A549 (cell line): ENCODE measurements at regions not wholly inside any gene's neighbourhood (a gene's known extent, or its start where the extent isn't known, plus 50 kb on each side); places are given as distances from the start of the nearest gene placed in this dataset.

Source experiments
- ATAC-seq, 2 experiments: fragments of 200-7000 bp in 1 of 2; fragments of >200 bp in 1 of 2; cut with Nextera tagmentation in 1 of 2; cut with Tn5 transposase in 1 of 2; 3 replicates each; pipeline versions ENCODE4 v1.8.0 to v1.9.1; 2018 to 2020; ENCODE audit warnings: mild to moderate bottlenecking in 1 of 2, moderate library complexity in 1 of 2
- CTCF ChIA-PET: fragments of 300-600 bp; sonication (Branson Sonifier 250); formaldehyde crosslinking; extraction: SDS; loops from one replicate; lab custom pipeline; 2021; ENCODE audit warnings: antibody characterized with exemption, inconsistent platforms; lab: Yijun Ruan, JAX
- POLR2A ChIA-PET: fragments of 350-600 bp; formaldehyde crosslinking; extraction: SDS; loops from one replicate; lab custom pipeline; 2021; ENCODE audit warnings: antibody characterized with exemption, inconsistent platforms; lab: Yijun Ruan, JAX
- DNase-seq, 2 experiments: peaks; one replicate each; pipeline versions ENCODE4 v3.0.0 to v3.0.0-alpha.2; 2011 to 2016; ENCODE audit warnings: low read depth in 1 of 2, low spot score in 1 of 2
- FAIRE-seq: peaks from 2 replicates; lab custom pipeline; 2011; peaks lifted over from hg19 to GRCh38; lab: Jason Lieb, UNC
- H3K27ac ChIP-seq, 2 experiments: fragments of >200 bp; sonication (Bioruptor Twin); formaldehyde crosslinking; 3 replicates each; pipeline ENCODE4 v1.5.1; 2016 to 2017
- H3K4me1 ChIP-seq: fragments of >200 bp; sonication (Bioruptor Twin); formaldehyde crosslinking; 3 replicates; pipeline ENCODE4 v1.6.1; 2016
- H3K4me2 ChIP-seq: fragments of >200 bp; sonication (Bioruptor Twin); formaldehyde crosslinking; 3 replicates; pipeline ENCODE4 v1.6.1; 2016
- H3K4me3 ChIP-seq: fragments of >200 bp; sonication (Bioruptor Twin); formaldehyde crosslinking; 3 replicates; pipeline ENCODE4 v1.5.1; 2016
- H3K9me3 ChIP-seq: fragments of >200 bp; sonication (Bioruptor Twin); formaldehyde crosslinking; 3 replicates; pipeline ENCODE4 v1.6.1; 2016
- CBX2 ChIP-seq: fragments of 200-600 bp; sonication (generic); IDR thresholded peaks from 2 replicates; pipeline ENCODE4 v1.6.1; 2016; ENCODE audit warnings: low read depth, mild to moderate bottlenecking, borderline replicate concordance
- EHF ChIP-seq: fragments of 250-450 bp; sonication (Bioruptor Pico); IDR thresholded peaks from 2 replicates; pipeline ENCODE4 v1.5.0; 2020; ENCODE audit warnings: mild to moderate bottlenecking
- EHMT2 ChIP-seq: fragments of 200-600 bp; sonication (generic); IDR thresholded peaks from 2 replicates; pipeline ENCODE4 v1.6.1; 2016; ENCODE audit warnings: antibody characterized with exemption, low read depth, mild to moderate bottlenecking, moderate library complexity
- EP300 ChIP-seq, 2 experiments: fragments of >200 bp; sonication (Bioruptor Twin); formaldehyde crosslinking; IDR thresholded peaks; 2 replicates in 1 of 2; 3 replicates in 1 of 2; pipeline ENCODE4 v1.6.1; 2016 to 2017
- FOXS1 ChIP-seq: fragments of 250-450 bp; sonication (Bioruptor Pico); IDR thresholded peaks from 2 replicates; pipeline ENCODE4 v1.5.0; 2020; ENCODE audit warnings: mild to moderate bottlenecking, moderate library complexity
- GATA3 ChIP-seq: IDR thresholded peaks from 2 replicates; pipeline ENCODE4 v1.6.1; 2012; ENCODE audit warnings: borderline replicate concordance
- HDAC2 ChIP-seq: fragments of 200-600 bp; sonication (generic); IDR thresholded peaks from 2 replicates; pipeline ENCODE4 v1.6.1; 2016
- HEYL ChIP-seq: fragments of 250-450 bp; sonication (Bioruptor Pico); IDR thresholded peaks from 2 replicates; pipeline ENCODE4 v1.8.0; 2021; ENCODE audit warnings: mild to moderate bottlenecking, moderate library complexity
- HOXA7 ChIP-seq: fragments of 250-450 bp; sonication (Bioruptor Pico); IDR thresholded peaks from 2 replicates; pipeline ENCODE4 v1.5.0; 2020; ENCODE audit warnings: mild to moderate bottlenecking, moderate library complexity
- HOXB5 ChIP-seq: fragments of 250-450 bp; sonication (Bioruptor Pico); IDR thresholded peaks from 2 replicates; pipeline ENCODE4 v1.5.0; 2020; ENCODE audit warnings: mild to moderate bottlenecking, moderate library complexity
- JUNB ChIP-seq: fragments of >200 bp; sonication (Bioruptor Twin); formaldehyde crosslinking; IDR thresholded peaks from 2 replicates; pipeline ENCODE4 v1.6.1; 2016
- KDM1A ChIP-seq: fragments of 200-600 bp; sonication (generic); IDR thresholded peaks from 2 replicates; pipeline ENCODE4 v1.6.1; 2016; ENCODE audit warnings: low read depth, mild to moderate bottlenecking
- MAFK ChIP-seq: fragments of 450-650 bp; IDR thresholded peaks from 2 replicates; pipeline ENCODE4 v1.6.1; 2014; ENCODE audit not compliant: partially characterized antibody
- MAZ ChIP-seq: fragments of 150-350 bp; IDR thresholded peaks from 2 replicates; pipeline ENCODE4 v1.6.1; 2014; ENCODE audit warnings: antibody characterized with exemption, low read depth, low read length, borderline replicate concordance
- MYC ChIP-seq: IDR thresholded peaks from 2 replicates; pipeline ENCODE4 v1.6.1; 2012; ENCODE audit warnings: mild to moderate bottlenecking, inconsistent platforms, low read length, improper control_type of control experiment, borderline replicate concordance
- POLR2A ChIP-seq: IDR thresholded peaks from 2 replicates; pipeline ENCODE4 v1.6.1; 2012; ENCODE audit warnings: mild to moderate bottlenecking, low read length
- RCOR1 ChIP-seq: fragments of 150-350 bp; IDR thresholded peaks from 2 replicates; pipeline ENCODE4 v1.6.1; 2014; ENCODE audit warnings: antibody characterized with exemption, low read length, low read depth
- RFX5 ChIP-seq: fragments of 450-650 bp; IDR thresholded peaks from 2 replicates; pipeline ENCODE4 v1.7.1; 2014; ENCODE audit warnings: antibody characterized with exemption, mild to moderate bottlenecking, moderate library complexity
- SMC3 ChIP-seq: fragments of >200 bp; sonication (Bioruptor Twin); formaldehyde crosslinking; IDR thresholded peaks from 3 replicates; pipeline ENCODE4 v1.6.1; 2018; ENCODE audit warnings: inconsistent platforms
- ZNF302 ChIP-seq: fragments of 250-450 bp; sonication (Bioruptor Pico); IDR thresholded peaks from 2 replicates; pipeline ENCODE4 v1.9.0; 2021; ENCODE audit warnings: inconsistent platforms, mild to moderate bottlenecking, moderate library complexity
- ZSCAN20 ChIP-seq: fragments of 250-450 bp; sonication (Bioruptor Pico); IDR thresholded peaks from 2 replicates; pipeline ENCODE4 v1.8.0; 2022; ENCODE audit warnings: mild to moderate bottlenecking, moderate library complexity
- WGBS: methylation state at CpG from one replicate; pipeline ENCODE4 v1.1.6; 2017; ENCODE audit errors: missing lambda C conversion rate; 5-methylcytosine and 5-hydroxymethylcytosine counted together
- TF ChIP-seq, protein P1 (sequence below): fragments of >200 bp; sonication (Bioruptor Twin); formaldehyde crosslinking; IDR thresholded peaks from 2 replicates; pipeline ENCODE4 v1.6.1; 2016
- TF ChIP-seq, protein P2 (sequence below): fragments of 250-450 bp; sonication (Bioruptor Pico); IDR thresholded peaks from 2 replicates; pipeline ENCODE4 v1.5.0; 2021; ENCODE audit warnings: mild to moderate bottlenecking, moderate library complexity, borderline replicate concordance
- TF ChIP-seq, protein P3 (sequence below): fragments of 250-450 bp; sonication (Bioruptor Pico); IDR thresholded peaks from 2 replicates; pipeline ENCODE4 v1.5.0; 2020; ENCODE audit warnings: low read depth, mild to moderate bottlenecking, moderate library complexity
- TF ChIP-seq, protein P4 (sequence below): IDR thresholded peaks from 2 replicates; pipeline ENCODE4 v1.6.1; 2012; ENCODE audit warnings: low read depth, borderline replicate concordance
- TF ChIP-seq, protein P5 (sequence below): fragments of >200 bp; sonication (Bioruptor Twin); formaldehyde crosslinking; IDR thresholded peaks from 3 replicates; pipeline ENCODE4 v1.5.1; 2016

DNA sequence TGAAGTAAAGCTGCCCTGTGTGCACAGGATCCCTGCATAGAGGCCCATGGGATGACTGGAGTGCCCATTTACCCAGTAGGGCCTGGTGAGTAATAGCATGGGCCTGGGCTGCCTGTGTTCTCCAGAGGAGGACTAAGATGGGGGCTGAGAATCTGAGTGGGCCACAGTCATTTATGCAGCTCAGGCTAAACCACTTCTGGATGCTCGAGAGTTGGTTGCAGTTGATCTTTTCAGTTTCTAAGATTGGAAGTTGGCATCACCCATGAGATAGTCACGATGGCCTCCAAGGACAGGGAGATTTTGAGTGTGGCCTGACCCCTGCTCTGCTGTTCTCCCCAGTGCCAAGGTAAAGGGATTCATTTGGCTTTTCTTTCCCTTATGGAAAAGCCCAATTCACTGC is 179.1 kb upstream of the SPRED2 start:
- Histone ChIP-seq H3K4me3 (no peak overlapping the region), H3K9me3 (no peaks in the 10 kb centered on the region), H3K4me1 (no peaks in the 10 kb centered on the region; the same call in 2 of the 3 replicates), H3K27ac (no peak overlapping the region), H3K4me2 (no peak overlapping the region)
- FAIRE-seq (no peak), ATAC-seq (no peak), DNase-seq (no peak)
- WGBS = 56% methylated on average over 2 of the region's 2 CpGs
- TF ChIP-seq HDAC2 = no peak
- no peak for TF ChIP-seq ZSCAN20 (CRISPR knock-in tag)
- no peak for TF ChIP-seq MYC
- TF ChIP-seq, protein P1, sequence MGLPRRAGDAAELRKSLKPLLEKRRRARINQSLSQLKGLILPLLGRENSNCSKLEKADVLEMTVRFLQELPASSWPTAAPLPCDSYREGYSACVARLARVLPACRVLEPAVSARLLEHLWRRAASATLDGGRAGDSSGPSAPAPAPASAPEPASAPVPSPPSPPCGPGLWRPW = no peak
- no peak for TF ChIP-seq MAFK
- TF ChIP-seq GATA3 = no peak
- no peak for TF ChIP-seq RFX5
- TF ChIP-seq, protein P2, sequence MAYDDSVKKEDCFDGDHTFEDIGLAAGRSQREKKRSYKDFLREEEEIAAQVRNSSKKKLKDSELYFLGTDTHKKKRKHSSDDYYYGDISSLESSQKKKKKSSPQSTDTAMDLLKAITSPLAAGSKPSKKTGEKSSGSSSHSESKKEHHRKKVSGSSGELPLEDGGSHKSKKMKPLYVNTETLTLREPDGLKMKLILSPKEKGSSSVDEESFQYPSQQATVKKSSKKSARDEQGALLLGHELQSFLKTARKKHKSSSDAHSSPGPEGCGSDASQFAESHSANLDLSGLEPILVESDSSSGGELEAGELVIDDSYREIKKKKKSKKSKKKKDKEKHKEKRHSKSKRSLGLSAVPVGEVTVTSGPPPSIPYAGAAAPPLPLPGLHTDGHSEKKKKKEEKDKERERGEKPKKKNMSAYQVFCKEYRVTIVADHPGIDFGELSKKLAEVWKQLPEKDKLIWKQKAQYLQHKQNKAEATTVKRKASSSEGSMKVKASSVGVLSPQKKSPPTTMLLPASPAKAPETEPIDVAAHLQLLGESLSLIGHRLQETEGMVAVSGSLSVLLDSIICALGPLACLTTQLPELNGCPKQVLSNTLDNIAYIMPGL = no peak
- TF ChIP-seq, protein P3, sequence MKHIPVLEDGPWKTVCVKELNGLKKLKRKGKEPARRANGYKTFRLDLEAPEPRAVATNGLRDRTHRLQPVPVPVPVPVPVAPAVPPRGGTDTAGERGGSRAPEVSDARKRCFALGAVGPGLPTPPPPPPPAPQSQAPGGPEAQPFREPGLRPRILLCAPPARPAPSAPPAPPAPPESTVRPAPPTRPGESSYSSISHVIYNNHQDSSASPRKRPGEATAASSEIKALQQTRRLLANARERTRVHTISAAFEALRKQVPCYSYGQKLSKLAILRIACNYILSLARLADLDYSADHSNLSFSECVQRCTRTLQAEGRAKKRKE (CRISPR knock-in tag) = no peak
- TF ChIP-seq EP300 (IDR thresholded peaks at IDR 0.05) = no peak
- no peak for TF ChIP-seq EHF (CRISPR knock-in tag)
- no peak for TF ChIP-seq HOXB5 (CRISPR knock-in tag)
- no peak for TF ChIP-seq KDM1A
- no peak for TF ChIP-seq SMC3
- TF ChIP-seq MAZ = no peak
- no peak for TF ChIP-seq EHMT2
- no peak for TF ChIP-seq JUNB
- ChIA-PET CTCF (interaction anchor here (1.2 to 1.3 kb wide), 2 partner anchors 9 to 29 kb away, joined by 3 to 7 read pairs; no protein-coding TSS in a partner anchor), POLR2A (no interaction called here)

DNA sequence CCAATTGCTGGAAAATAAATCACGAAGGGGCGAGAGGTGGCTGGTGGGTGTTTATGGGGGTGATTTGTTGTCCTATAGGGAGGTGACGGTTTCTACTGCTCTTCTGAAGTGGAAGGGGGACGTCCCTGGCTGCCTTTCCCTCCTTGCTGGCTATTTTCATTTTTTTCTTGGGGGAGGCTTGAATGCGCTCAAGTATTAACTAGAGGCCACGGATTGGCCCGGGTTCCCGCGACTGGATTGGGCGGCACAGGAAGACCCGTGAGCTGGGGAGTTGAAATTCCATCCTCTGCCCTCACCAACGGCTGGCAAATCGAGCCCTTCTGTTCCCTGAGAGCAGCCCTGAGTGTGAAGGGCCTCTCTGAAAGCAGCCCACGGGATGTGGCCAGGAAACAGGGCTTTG is 176.5 kb upstream of the SPRED2 start:
- H3K9me3 ChIP-seq = no peaks in the 10 kb centered on the region
- H3K27ac ChIP-seq = no peak overlapping the region
- no peak overlapping the region for H3K4me2 ChIP-seq
- POLR2A ChIA-PET = no interaction called here
- TF ChIP-seq SMC3 = no peak
- TF ChIP-seq HEYL (CRISPR knock-in tag) = no peak
- TF ChIP-seq HOXA7 (CRISPR knock-in tag) = no peak
- TF ChIP-seq, all 56 proteins: peak for 0
- 68% methylated on average over 14 of the region's 14 CpGs for WGBS
- CTCF ChIA-PET = interaction anchor here (1.6 kb wide), 1 partner anchor 12 kb away, joined by 7 read pairs; no protein-coding TSS in a partner anchor
- DNase-seq (no peak), FAIRE-seq (no peak), ATAC-seq (no peak)
- Histone ChIP-seq H3K4me3 (no peak overlapping the region), H3K4me1 (peaks cover 6% of the 10 kb centered on the region; the same call in 2 of the 3 replicates)

DNA sequence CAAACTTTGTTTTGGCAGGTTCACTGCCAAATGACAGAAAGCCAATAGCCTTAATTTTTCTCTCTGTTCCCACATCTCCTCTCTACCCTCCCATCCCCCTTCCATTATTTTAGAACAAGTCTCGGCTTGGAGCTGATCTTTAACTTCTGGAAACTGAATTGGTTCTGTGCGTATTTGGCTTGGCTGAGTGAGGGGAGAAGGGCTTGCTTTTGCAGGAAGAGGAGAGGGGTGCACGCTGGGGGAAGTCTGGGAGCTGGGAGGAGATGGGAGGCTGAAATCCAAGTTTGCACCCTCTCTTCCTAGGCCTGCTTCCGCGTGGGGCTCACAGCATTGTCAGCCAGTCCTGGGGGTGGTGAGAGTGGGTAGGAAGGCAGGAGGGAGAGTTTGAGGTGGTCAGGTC is 176.1 kb upstream of the SPRED2 start:
- no peak for FAIRE-seq
- ChIA-PET POLR2A (no interaction called here), CTCF (interaction anchor here (1.6 kb wide), 1 partner anchor 12 kb away, joined by 7 read pairs; no protein-coding TSS in a partner anchor)

More for the DNA sequence above, 176.1 kb upstream of the SPRED2 start:
- 78% methylated on average over 5 of the region's 5 CpGs for WGBS
- TF ChIP-seq JUNB = no peak
- TF ChIP-seq, protein P4, sequence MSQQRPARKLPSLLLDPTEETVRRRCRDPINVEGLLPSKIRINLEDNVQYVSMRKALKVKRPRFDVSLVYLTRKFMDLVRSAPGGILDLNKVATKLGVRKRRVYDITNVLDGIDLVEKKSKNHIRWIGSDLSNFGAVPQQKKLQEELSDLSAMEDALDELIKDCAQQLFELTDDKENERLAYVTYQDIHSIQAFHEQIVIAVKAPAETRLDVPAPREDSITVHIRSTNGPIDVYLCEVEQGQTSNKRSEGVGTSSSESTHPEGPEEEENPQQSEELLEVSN = no peak
- TF ChIP-seq, protein P5, sequence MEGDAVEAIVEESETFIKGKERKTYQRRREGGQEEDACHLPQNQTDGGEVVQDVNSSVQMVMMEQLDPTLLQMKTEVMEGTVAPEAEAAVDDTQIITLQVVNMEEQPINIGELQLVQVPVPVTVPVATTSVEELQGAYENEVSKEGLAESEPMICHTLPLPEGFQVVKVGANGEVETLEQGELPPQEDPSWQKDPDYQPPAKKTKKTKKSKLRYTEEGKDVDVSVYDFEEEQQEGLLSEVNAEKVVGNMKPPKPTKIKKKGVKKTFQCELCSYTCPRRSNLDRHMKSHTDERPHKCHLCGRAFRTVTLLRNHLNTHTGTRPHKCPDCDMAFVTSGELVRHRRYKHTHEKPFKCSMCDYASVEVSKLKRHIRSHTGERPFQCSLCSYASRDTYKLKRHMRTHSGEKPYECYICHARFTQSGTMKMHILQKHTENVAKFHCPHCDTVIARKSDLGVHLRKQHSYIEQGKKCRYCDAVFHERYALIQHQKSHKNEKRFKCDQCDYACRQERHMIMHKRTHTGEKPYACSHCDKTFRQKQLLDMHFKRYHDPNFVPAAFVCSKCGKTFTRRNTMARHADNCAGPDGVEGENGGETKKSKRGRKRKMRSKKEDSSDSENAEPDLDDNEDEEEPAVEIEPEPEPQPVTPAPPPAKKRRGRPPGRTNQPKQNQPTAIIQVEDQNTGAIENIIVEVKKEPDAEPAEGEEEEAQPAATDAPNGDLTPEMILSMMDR = no peak
- TF ChIP-seq RCOR1 = no peak
- TF ChIP-seq CBX2 = no peak
- TF ChIP-seq ZNF302 = no peak
- no peak for TF ChIP-seq FOXS1
- TF ChIP-seq, protein P1 = no peak
- no peak for TF ChIP-seq POLR2A
- TF ChIP-seq, all 56 proteins: peak for 0
- Histone ChIP-seq H3K4me2 (no peak overlapping the region), H3K4me3 (no peak overlapping the region), H3K27ac (no peak overlapping the region), H3K4me1 (peaks cover 7% of the 10 kb centered on the region; the same call in 2 of the 3 replicates), H3K9me3 (no peaks in the 10 kb centered on the region)
- DNase-seq = no peak
- no peak for ATAC-seq
